AG04450 (cell line): ENCODE measurements at regions not wholly inside any gene's neighbourhood (a gene's known extent, or its start where the extent isn't known, plus 50 kb on each side); places are given as distances from the start of the nearest gene placed in this dataset.

ENCODE experiments used
- CTCF ChIA-PET: fragments of 300-600, 350-600 bp; formaldehyde crosslinking; extraction: SDS; loops from one replicate; lab custom pipeline; 2022; ENCODE audit warnings: antibody characterized with exemption, inconsistent platforms; lab: Charles Lee
- POLR2A ChIA-PET: fragments of 350-600 bp; formaldehyde crosslinking; extraction: SDS; loops from one replicate; lab custom pipeline; 2021; ENCODE audit warnings: antibody characterized with exemption, inconsistent platforms; lab: Yijun Ruan, JAX
- DNase-seq: peaks from one replicate; pipeline ENCODE4 v3.0.0-alpha.2; 2011; ENCODE audit warnings: low read depth, low spot score
- H3K27ac ChIP-seq: one replicate; pipeline ENCODE4 v1.5.1; 2012; ENCODE audit warnings: low read depth, low read length, control low read depth
- H3K27me3 ChIP-seq: one replicate; pipeline ENCODE4 v1.6.0; 2012; ENCODE audit warnings: low read length; ENCODE audit not compliant: control insufficient read depth, insufficient read depth
- H3K4me3 ChIP-seq: 2 replicates; pipeline ENCODE4 v1.5.1; 2011; ENCODE audit warnings: mild to moderate bottlenecking, low read depth, low read length, control low read depth
- H3K9me3 ChIP-seq: 2 replicates; pipeline ENCODE4 v1.5.1; 2012; ENCODE audit warnings: low read length; ENCODE audit not compliant: control insufficient read depth, insufficient read depth
- TF ChIP-seq, protein P1 (sequence below): IDR thresholded peaks from 2 replicates; pipeline ENCODE4 v1.5.1; 2011; ENCODE audit warnings: low read depth, low read length, control low read depth, inconsistent platforms

- ChIA-PET CTCF (no interaction called here), POLR2A (no interaction called here)
- TF ChIP-seq, protein P1, sequence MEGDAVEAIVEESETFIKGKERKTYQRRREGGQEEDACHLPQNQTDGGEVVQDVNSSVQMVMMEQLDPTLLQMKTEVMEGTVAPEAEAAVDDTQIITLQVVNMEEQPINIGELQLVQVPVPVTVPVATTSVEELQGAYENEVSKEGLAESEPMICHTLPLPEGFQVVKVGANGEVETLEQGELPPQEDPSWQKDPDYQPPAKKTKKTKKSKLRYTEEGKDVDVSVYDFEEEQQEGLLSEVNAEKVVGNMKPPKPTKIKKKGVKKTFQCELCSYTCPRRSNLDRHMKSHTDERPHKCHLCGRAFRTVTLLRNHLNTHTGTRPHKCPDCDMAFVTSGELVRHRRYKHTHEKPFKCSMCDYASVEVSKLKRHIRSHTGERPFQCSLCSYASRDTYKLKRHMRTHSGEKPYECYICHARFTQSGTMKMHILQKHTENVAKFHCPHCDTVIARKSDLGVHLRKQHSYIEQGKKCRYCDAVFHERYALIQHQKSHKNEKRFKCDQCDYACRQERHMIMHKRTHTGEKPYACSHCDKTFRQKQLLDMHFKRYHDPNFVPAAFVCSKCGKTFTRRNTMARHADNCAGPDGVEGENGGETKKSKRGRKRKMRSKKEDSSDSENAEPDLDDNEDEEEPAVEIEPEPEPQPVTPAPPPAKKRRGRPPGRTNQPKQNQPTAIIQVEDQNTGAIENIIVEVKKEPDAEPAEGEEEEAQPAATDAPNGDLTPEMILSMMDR, result no peak
- no peak overlapping the region for H3K27ac ChIP-seq
- H3K4me3 ChIP-seq, result no peak overlapping the region
- no peaks in the 10 kb centered on the region for H3K9me3 ChIP-seq
- no peaks in the 10 kb centered on the region for H3K27me3 ChIP-seq
- no peak for DNase-seq
Observed at GRCh38 chr4:179007755-179008154, 1565.5 kb upstream of the AGA start.

GRCh38 chr4:179017581-179017980, 1575.3 kb upstream of the AGA start:
- TF ChIP-seq, protein P1, result no peak
- no peak for DNase-seq
- Histone ChIP-seq H3K9me3 (no peaks in the 10 kb centered on the region), H3K27me3 (no peaks in the 10 kb centered on the region), H3K4me3 (no peak overlapping the region), H3K27ac (no peak overlapping the region)
- ChIA-PET CTCF (no interaction called here), POLR2A (no interaction called here)

DNA sequence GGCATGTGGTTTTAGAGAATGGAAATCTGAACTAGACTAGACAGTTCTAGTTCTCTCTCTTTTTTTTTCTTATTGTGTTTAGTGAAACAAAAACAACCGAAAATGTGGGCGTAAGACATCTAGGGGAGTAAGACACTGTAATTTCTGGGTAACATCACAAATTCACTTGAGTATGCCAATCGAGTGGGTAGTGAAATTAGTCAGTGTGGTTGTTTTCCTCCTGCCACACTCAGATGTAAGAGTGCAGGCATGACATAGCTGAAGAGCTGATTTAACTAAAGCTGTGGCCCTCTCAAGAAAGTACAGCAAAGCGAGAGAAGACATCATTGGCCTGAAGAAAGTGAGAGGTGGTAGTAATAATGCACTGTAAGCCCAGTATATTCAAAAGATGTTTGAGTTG, 1585.3 kb upstream of the AGA start:
- POLR2A ChIA-PET, result no interaction called here
- Histone ChIP-seq H3K4me3 (no peak overlapping the region), H3K9me3 (peaks cover 4% of the 10 kb centered on the region; the same call in 1 of the 2 replicates), H3K27ac (no peak overlapping the region), H3K27me3 (no peaks in the 10 kb centered on the region)
- DNase-seq, result no peak
- TF ChIP-seq, protein P1, result no peak
- CTCF ChIA-PET, result no interaction called here

- peaks cover 4% of the 10 kb centered on the region; the same call in 1 of the 2 replicates for H3K9me3 ChIP-seq
- POLR2A ChIA-PET, result no interaction called here
- TF ChIP-seq, protein P1, result no peak
- CTCF ChIA-PET, result no interaction called here
- no peaks in the 10 kb centered on the region for H3K27me3 ChIP-seq
- no peak overlapping the region for H3K27ac ChIP-seq
- no peak overlapping the region for H3K4me3 ChIP-seq
- DNase-seq, result no peak
Observed at GRCh38 chr4:179028321-179028720, 1586.1 kb upstream of the AGA start.

DNA sequence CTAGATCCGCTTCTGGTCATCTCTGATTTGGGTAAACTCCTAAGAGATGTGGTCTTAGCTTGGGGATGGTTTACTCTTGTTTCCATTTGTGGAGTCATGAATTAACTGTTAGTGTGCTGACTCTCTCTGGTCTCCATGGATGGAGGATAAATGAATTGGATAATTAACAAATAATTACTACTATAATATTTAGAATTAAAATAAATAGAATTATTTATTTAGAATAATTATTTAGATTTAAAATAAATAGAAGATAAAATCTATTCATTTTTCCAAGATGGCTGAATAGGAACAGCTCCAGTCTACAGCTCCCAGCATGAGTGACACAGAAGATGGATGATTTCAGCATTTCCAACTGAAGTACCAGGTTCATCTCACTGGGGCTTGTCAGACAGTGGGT, 1587.4 kb upstream of the AGA start:
- TF ChIP-seq, protein P1, result no peak
- H3K9me3 ChIP-seq, result peaks cover 4% of the 10 kb centered on the region; the same call in 1 of the 2 replicates
- ChIA-PET POLR2A (no interaction called here), CTCF (no interaction called here)
- no peak for DNase-seq
- H3K27me3 ChIP-seq, result no peaks in the 10 kb centered on the region
- H3K27ac ChIP-seq, result no peak overlapping the region
- H3K4me3 ChIP-seq, result no peak overlapping the region
